ENCODE measurements at regions not wholly inside any gene's neighbourhood (a gene's known extent, or its start where the extent isn't known, plus 50 kb on each side); places are given as distances from the start of the nearest gene placed in this dataset.

- H3K4me3 ChIP-seq (ENCODE audit: low read depth, low read length), result no peak overlapping the region
- no peak for DNase-seq (ENCODE audit: low read depth)
These were observed 1551.6 kb downstream of the MRPL39 start for GRCh38 chr21:24055696-24056095.

GRCh38 chr21:24050231-24050630, 1557.0 kb downstream of the MRPL39 start:
- H3K4me3 ChIP-seq (ENCODE audit: low read depth, low read length), result no peak overlapping the region
- no peak for DNase-seq (ENCODE audit: low read depth)

GRCh38 chr21:24046829-24047443, 1560.3 kb downstream of the MRPL39 start:
- H3K4me3 ChIP-seq (ENCODE audit: low read depth, low read length), result no peak overlapping the region
- no peak for DNase-seq (ENCODE audit: low read depth)

- peak; percentile 99 for DNase-seq (ENCODE audit: low read depth)
These were observed 1561.5 kb downstream of the MRPL39 start for GRCh38 chr21:24045775-24046215.

GRCh38 chr21:24045373-24045772, 1561.9 kb downstream of the MRPL39 start:
- no peak overlapping the region for H3K4me3 ChIP-seq (ENCODE audit: low read depth, low read length)
- DNase-seq (ENCODE audit: low read depth), result no peak

More at GRCh38 chr21:24045775-24046215, 1561.5 kb downstream of the MRPL39 start:
- no peak overlapping the region for H3K4me3 ChIP-seq (ENCODE audit: low read depth, low read length)

GRCh38 chr21:24042687-24043086, 1564.6 kb downstream of the MRPL39 start:
- no peak overlapping the region for H3K4me3 ChIP-seq (ENCODE audit: low read depth, low read length)

GRCh38 chr21:24032709-24033232, 1574.5 kb downstream of the MRPL39 start:
- no peak for DNase-seq (ENCODE audit: low read depth)
- H3K4me3 ChIP-seq (ENCODE audit: low read depth, low read length), result no peak overlapping the region

More at GRCh38 chr21:24042687-24043086, 1564.6 kb downstream of the MRPL39 start:
- no peak for DNase-seq (ENCODE audit: low read depth)

GRCh38 chr21:24027396-24027795, 1579.9 kb downstream of the MRPL39 start:
- no peak for DNase-seq (ENCODE audit: low read depth)

GRCh38 chr21:24025101-24025500, 1582.2 kb downstream of the MRPL39 start:
- no peak for DNase-seq (ENCODE audit: low read depth)
- H3K4me3 ChIP-seq (ENCODE audit: low read depth, low read length), result no peak overlapping the region

More at GRCh38 chr21:24027396-24027795, 1579.9 kb downstream of the MRPL39 start:
- no peak overlapping the region for H3K4me3 ChIP-seq (ENCODE audit: low read depth, low read length)

- no peak for DNase-seq (ENCODE audit: low read depth)
These were observed 1583.3 kb downstream of the MRPL39 start for GRCh38 chr21:24023936-24024335.

GRCh38 chr21:24023402-24023801, 1583.9 kb downstream of the MRPL39 start:
- no peak for DNase-seq (ENCODE audit: low read depth)

More at GRCh38 chr21:24023936-24024335, 1583.3 kb downstream of the MRPL39 start:
- no peak overlapping the region for H3K4me3 ChIP-seq (ENCODE audit: low read depth, low read length)

GRCh38 chr21:24014381-24014780, 1592.9 kb downstream of the MRPL39 start:
- DNase-seq (ENCODE audit: low read depth), result no peak
- no peak overlapping the region for H3K4me3 ChIP-seq (ENCODE audit: low read depth, low read length)

More at GRCh38 chr21:24023402-24023801, 1583.9 kb downstream of the MRPL39 start:
- no peak overlapping the region for H3K4me3 ChIP-seq (ENCODE audit: low read depth, low read length)

- DNase-seq (ENCODE audit: low read depth), result no peak
- no peak overlapping the region for H3K4me3 ChIP-seq (ENCODE audit: low read depth, low read length)
These were observed 1596.2 kb downstream of the MRPL39 start for GRCh38 chr21:24011087-24011486.

- no peak for DNase-seq (ENCODE audit: low read depth)
- H3K4me3 ChIP-seq (ENCODE audit: low read depth, low read length), result no peak overlapping the region
These were observed 1599.7 kb downstream of the MRPL39 start for GRCh38 chr21:24007592-24007991.

GRCh38 chr21:23986987-23987386, 1620.3 kb downstream of the MRPL39 start:
- no peak for DNase-seq (ENCODE audit: low read depth)
- H3K4me3 ChIP-seq (ENCODE audit: low read depth, low read length), result no peak overlapping the region

GRCh38 chr21:23986214-23986613, 1621.1 kb downstream of the MRPL39 start:
- no peak overlapping the region for H3K4me3 ChIP-seq (ENCODE audit: low read depth, low read length)
- no peak for DNase-seq (ENCODE audit: low read depth)

- H3K4me3 ChIP-seq (ENCODE audit: low read depth, low read length), result no peak overlapping the region
- no peak for DNase-seq (ENCODE audit: low read depth)
These were observed 1624.7 kb downstream of the MRPL39 start for GRCh38 chr21:23982546-23982945.

- no peak for DNase-seq (ENCODE audit: low read depth)
- H3K4me3 ChIP-seq (ENCODE audit: low read depth, low read length), result no peak overlapping the region
These were observed 1629.3 kb downstream of the MRPL39 start for GRCh38 chr21:23977971-23978370.

- H3K4me3 ChIP-seq (ENCODE audit: low read depth, low read length), result no peak overlapping the region
- DNase-seq (ENCODE audit: low read depth), result no peak
These were observed 1638.3 kb downstream of the MRPL39 start for GRCh38 chr21:23968722-23969647.

- no peak overlapping the region for H3K4me3 ChIP-seq (ENCODE audit: low read depth, low read length)
- DNase-seq (ENCODE audit: low read depth), result no peak
These were observed 1639.3 kb downstream of the MRPL39 start for GRCh38 chr21:23968008-23968407.
